Spleen (tissue), 7 donors: ENCODE measurements at regions not wholly inside any gene's neighbourhood (a gene's known extent, or its start where the extent isn't known, plus 50 kb on each side); places are given as distances from the start of the nearest gene placed in this dataset.

Experiments used
- CTCF ChIP-seq, 11 experiments: fragments of 200-600 bp in 7 of 11; fragments of 450-650 bp in 4 of 11; sonication (generic) in 4 of 11; IDR thresholded peaks in 8 of 11; conservative IDR thresholded peaks in 3 of 11; 1 replicate in 7 of 11; 2 replicates in 4 of 11; pipeline versions ENCODE4 v1.4.0 to v1.8.0; 2016 to 2021; ENCODE audit warnings: antibody characterized with exemption in 11 of 11, inconsistent platforms in 4 of 11, mild to moderate bottlenecking in 1 of 11
- POLR2A ChIP-seq, 3 donors: fragments of 450-650 bp; IDR thresholded peaks; one replicate each; pipeline ENCODE4 v1.5.1; 2017; ENCODE audit warnings: antibody characterized with exemption in 3 of 3, mild to moderate bottlenecking in 1 of 3
- donor health status: DM: no; HTN: no; CAD: no; lungs with moderate emphysema.
- donor health status: DM: no; HTN: no; CAD: no.
- donor health status: DM: no; HTN: no; CAD: no.

DNA sequence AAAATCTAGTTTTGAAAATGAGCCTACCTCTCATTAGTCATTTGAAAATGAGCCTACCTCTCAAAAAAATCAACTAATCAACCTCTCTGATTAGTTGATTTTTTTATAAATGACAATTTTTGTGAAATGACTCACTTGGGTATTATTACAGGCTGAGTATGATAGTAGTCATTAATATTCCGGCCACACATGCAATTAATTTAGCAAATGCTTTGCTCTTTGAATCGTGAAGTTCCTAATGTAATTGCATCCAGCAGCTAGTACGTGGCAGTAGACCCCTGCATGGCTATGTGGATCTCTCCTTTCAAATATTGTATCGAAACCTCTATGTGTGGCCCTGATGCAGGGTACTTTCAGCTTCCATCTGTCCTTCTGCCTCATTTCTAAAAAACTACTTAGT is 245.9 kb upstream of the PHYHIPL start:
- TF ChIP-seq CTCF (IDR thresholded peaks at IDR 0.05 in 8 of 11, conservative IDR thresholded peaks at IDR 0.05 in 3 of 11) (no peak), POLR2A (IDR thresholded peaks at IDR 0.05) (no peak)
